Activated naive CD4-positive, alpha-beta T cell treated with anti-CD3 and anti-CD28 coated beads for 36 hours (primary cell): ENCODE measurements at regions not wholly inside any gene's neighbourhood (a gene's known extent, or its start where the extent isn't known, plus 50 kb on each side); places are given as distances from the start of the nearest gene placed in this dataset.
"Not testable (repeated sequence)": the region's sequence is repeated elsewhere in the genome, so short reads cannot be mapped to it uniquely, and the experiment has no call there.

Source experiments
- CTCF ChIA-PET: fragments of 350-600 bp; sonication (Branson Sonifier 250); formaldehyde crosslinking; loops from one replicate; lab custom pipeline; 2021; ENCODE audit warnings: antibody characterized with exemption; lab: Charles Lee
- DNase-seq: peaks from one replicate; pipeline ENCODE4 v3.0.0-alpha.2; 2020
- H3K27ac Mint-ChIP-seq: one replicate; pipeline ENCODE4 v1.8.0; 2021; ENCODE audit warnings: mild to moderate bottlenecking, mixed read lengths
- H3K27me3 Mint-ChIP-seq: one replicate; pipeline ENCODE4 v1.8.0; 2021; ENCODE audit warnings: low read depth, mixed read lengths
- H3K36me3 Mint-ChIP-seq: one replicate; pipeline ENCODE4 v1.8.0; 2021; ENCODE audit warnings: low read depth, mixed read lengths
- H3K4me1 Mint-ChIP-seq: one replicate; pipeline ENCODE4 v1.8.0; 2021; ENCODE audit warnings: low read depth, mixed read lengths
- H3K4me3 Mint-ChIP-seq: one replicate; pipeline ENCODE4 v1.8.0; 2021; ENCODE audit warnings: mild to moderate bottlenecking, moderate library complexity, mixed read lengths
- H3K9me3 Mint-ChIP-seq: one replicate; pipeline ENCODE4 v1.8.0; 2021; ENCODE audit warnings: mixed read lengths
- intact Hi-C: fragments of 100-400 bp; cut with micrococcal nuclease; formaldehyde crosslinking; loops from one replicate; pipeline ENCODE4 v1.15.1; 2023

DNA sequence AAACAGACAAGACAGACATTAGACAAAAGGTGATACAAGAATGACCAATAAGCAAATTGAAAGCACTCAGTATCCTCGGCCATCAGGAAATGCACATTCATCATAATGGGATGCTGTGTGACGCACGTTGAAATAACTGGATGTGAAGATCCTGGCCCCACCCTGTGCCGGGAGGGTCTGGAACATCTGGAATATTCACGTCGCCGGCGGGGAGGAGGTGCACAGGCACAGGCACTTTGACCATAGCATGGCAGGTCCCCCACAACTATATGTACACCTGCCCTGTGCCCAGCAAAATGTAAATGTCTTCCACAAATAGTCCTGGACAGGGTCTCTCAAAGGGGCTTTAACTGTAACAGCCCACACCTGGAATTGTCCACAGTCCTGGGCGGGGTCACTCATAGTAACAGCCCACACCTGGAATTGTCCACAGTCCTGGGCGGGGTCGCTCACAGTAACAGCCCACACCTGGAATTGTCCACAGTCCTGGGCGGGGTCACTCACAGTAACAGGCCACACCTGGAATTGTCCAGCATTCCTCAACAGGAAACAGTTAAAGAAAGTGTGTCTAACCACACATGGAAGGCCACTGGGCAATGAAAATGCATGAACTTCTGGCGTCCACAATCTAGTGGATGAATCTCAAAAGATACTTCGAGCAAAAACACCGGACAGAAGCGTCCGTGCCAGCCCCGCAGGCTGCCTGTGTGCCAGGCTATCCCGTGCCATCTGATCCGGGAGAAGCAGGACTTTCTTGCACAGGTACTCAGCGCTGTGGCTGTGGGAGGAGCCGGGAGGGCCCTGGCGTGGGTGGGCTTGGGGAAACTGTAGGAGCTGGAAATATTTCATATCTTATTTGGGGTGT, 113.4 kb downstream of the RTP5 start:
- DNase-seq = no peak
- CTCF ChIA-PET = no interaction called here
- H3K4me1 Mint-ChIP-seq = peaks cover 17% of the 10 kb centered on the region
- H3K36me3 Mint-ChIP-seq = peaks cover 5% of the 10 kb centered on the region
- no peaks in the 10 kb centered on the region for H3K27me3 Mint-ChIP-seq
- intact Hi-C loops = no loop called here
- peaks cover under 1% of the 10 kb centered on the region for H3K9me3 Mint-ChIP-seq
- no peak overlapping the region for H3K4me3 Mint-ChIP-seq
- H3K27ac Mint-ChIP-seq = no peak overlapping the region

GRCh38 chr2:241983571-241984270, 114.2 kb downstream of the RTP5 start:
- CTCF ChIA-PET = no interaction called here
- intact Hi-C loops = no loop called here
- Mint-ChIP-seq H3K27me3 (no peaks in the 10 kb centered on the region), H3K27ac (no peak overlapping the region), H3K4me3 (no peak overlapping the region), H3K4me1 (peaks cover 17% of the 10 kb centered on the region), H3K9me3 (no peaks in the 10 kb centered on the region), H3K36me3 (peaks cover under 1% of the 10 kb centered on the region)
- no peak for DNase-seq

GRCh38 chr2:241984271-241984655, 114.7 kb downstream of the RTP5 start:
- no peak overlapping the region for H3K4me3 Mint-ChIP-seq
- DNase-seq = no peak
- H3K4me1 Mint-ChIP-seq = peaks cover 17% of the 10 kb centered on the region
- H3K27me3 Mint-ChIP-seq = no peaks in the 10 kb centered on the region
- H3K9me3 Mint-ChIP-seq = no peaks in the 10 kb centered on the region
- H3K27ac Mint-ChIP-seq = no peak overlapping the region
- intact Hi-C loops = no loop called here
- CTCF ChIA-PET = no interaction called here
- H3K36me3 Mint-ChIP-seq = no peaks in the 10 kb centered on the region

DNA sequence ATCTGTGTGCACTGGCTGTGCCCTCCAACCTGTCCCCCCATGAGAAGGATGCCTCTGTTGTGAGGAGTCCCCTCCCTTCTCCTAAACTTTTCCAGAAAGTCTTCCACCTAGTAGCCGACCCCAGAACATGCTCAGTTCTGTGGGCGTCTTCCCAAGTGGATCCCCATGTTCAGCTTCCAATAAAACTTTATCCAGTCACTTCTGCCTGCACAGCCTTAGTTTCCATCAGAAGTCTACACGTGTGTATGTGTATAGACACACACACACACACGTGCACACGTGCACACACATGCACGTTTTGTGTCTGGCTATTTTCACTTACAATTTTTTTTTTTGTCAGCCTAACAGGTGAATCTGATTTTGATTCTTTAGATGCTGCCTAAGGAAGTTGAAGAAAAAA, 115.1 kb downstream of the RTP5 start:
- CTCF ChIA-PET = no interaction called here
- intact Hi-C loops = no loop called here
- Mint-ChIP-seq H3K36me3 (no peaks in the 10 kb centered on the region), H3K27ac (no peak overlapping the region), H3K27me3 (no peaks in the 10 kb centered on the region), H3K9me3 (no peaks in the 10 kb centered on the region), H3K4me3 (no peak overlapping the region), H3K4me1 (peaks cover 17% of the 10 kb centered on the region)
- DNase-seq = no peak

DNA sequence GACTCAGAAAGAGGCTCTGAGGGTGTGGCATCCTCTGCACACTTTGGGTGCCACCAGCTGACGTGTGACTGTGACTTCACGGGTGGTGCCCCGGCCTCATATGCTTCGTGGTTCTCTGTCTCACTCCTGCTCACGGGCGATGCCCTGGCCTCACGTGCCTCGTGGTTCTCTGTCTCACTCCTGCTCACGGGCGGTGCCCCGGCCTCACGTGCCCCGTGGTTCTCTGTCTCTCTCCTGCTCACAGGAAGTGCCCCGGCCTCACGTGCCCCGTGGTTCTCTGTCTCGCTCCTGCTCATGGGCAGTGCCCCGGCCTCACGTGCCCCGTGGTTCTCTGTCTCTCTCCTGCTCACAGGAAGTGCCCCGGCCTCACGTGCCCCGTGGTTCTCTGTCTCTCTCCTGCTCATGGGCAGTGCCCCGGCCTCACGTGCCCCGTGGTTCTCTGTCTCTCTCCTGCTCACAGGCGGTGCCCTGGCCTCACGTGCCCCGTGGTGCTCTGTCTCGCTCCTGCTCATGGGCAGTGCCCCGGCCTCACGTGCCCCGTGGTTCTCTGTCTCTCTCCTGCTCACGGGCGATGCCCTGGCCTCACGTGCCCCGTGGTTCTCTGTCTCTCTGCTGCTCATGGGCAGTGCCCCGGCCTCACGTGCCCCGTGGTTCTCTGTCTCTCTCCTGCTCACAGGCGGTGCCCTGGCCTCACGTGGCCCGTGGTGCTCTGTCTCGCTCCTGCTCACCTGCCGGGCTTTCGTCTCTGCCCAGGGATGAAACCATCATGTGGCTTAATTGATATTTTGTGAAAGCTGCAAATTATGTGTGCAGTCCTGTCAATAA, 115.8 kb downstream of the RTP5 start:
- H3K9me3 Mint-ChIP-seq, intact Hi-C loops, H3K4me3 Mint-ChIP-seq, H3K36me3 Mint-ChIP-seq, H3K27me3 Mint-ChIP-seq, H3K27ac Mint-ChIP-seq, CTCF ChIA-PET: not testable (repeated sequence)
- H3K4me1 Mint-ChIP-seq = peaks cover 17% of the 10 kb centered on the region
- DNase-seq = peak; percentile 54

- CTCF ChIA-PET = no interaction called here
- intact Hi-C loops = no loop called here
- Mint-ChIP-seq H3K27ac (no peak overlapping the region), H3K4me3 (no peak overlapping the region), H3K4me1 (peaks cover 17% of the 10 kb centered on the region), H3K27me3 (no peaks in the 10 kb centered on the region), H3K36me3 (peaks cover 1% of the 10 kb centered on the region), H3K9me3 (no peaks in the 10 kb centered on the region)
- no peak for DNase-seq
Observed at GRCh38 chr2:241985986-241986329, 116.4 kb downstream of the RTP5 start.

DNA sequence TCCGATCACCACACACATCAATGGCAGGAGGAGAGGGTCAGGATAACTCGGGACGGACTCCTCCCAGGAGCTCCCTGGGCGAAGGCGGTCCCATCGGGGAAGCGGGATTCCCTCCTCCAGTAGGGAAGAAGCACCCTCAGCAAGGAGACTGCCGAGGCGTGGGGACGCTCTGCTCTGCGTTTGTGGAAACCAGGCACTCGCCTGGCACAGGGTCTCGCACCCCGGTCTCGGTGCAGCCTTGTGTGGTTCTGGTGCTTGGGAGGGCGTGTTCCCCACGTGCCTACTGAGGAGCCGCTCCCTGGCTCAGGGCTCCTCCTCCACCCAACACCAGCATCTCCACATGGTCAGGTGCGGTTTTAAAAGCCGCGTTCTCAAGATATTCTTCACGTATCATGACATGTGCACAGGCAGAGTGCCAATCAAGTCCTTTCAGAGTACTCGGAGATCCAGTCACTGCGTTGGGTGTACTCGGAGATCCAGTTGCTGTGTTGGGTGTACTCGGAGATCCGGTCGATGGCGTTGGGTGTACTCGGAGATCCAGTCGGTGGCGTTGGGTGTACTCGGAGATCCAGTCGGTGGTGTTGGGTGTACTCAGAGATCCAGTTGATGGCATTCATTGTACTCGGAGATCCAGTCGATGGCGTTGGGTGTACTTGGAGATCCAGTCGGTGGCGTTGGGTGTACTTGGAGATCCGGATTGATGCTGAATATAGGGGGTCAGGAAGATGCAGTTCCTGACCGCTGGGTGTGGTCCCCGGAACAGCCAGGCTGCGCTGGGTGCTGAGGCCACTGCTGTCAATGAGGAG, 117.5 kb downstream of the RTP5 start:
- H3K4me3 Mint-ChIP-seq = no peak overlapping the region
- intact Hi-C loops = no loop called here
- no peak for DNase-seq
- no peak overlapping the region for H3K27ac Mint-ChIP-seq
- no peaks in the 10 kb centered on the region for H3K9me3 Mint-ChIP-seq
- CTCF ChIA-PET = no interaction called here
- H3K36me3 Mint-ChIP-seq = peaks cover 1% of the 10 kb centered on the region
- peaks cover 17% of the 10 kb centered on the region for H3K4me1 Mint-ChIP-seq
- no peaks in the 10 kb centered on the region for H3K27me3 Mint-ChIP-seq

- no peaks in the 10 kb centered on the region for H3K9me3 Mint-ChIP-seq
- no peaks in the 10 kb centered on the region for H3K27me3 Mint-ChIP-seq
- intact Hi-C loops = no loop called here
- peaks cover 1% of the 10 kb centered on the region for H3K36me3 Mint-ChIP-seq
- H3K4me1 Mint-ChIP-seq = peaks cover 17% of the 10 kb centered on the region
- CTCF ChIA-PET = no interaction called here
- no peak overlapping the region for H3K27ac Mint-ChIP-seq
- no peak overlapping the region for H3K4me3 Mint-ChIP-seq
- DNase-seq = no peak
Observed at GRCh38 chr2:241987726-241988125, 118.2 kb downstream of the RTP5 start.

DNA sequence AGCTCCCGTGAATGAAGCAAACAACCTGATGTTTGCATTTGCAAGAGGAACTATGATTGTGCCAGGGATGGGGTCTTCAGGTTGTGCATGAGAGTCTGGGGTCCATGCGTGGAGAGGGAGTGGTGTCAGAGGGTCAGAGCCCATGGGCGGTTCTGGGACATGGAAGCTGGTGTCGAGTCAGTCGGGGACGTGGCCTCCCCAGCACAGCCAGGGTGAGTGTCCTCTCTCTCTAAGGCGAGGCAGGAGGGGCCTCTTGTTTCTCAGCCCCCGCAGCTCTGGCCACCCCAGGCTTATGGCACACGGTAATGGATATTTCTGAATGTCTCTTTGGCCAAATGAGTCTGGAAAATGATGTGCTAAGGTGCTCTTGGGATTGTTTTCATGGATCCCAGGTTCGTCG, 118.6 kb downstream of the RTP5 start:
- Mint-ChIP-seq H3K4me3 (no peak overlapping the region), H3K27me3 (no peaks in the 10 kb centered on the region), H3K4me1 (peaks cover 17% of the 10 kb centered on the region), H3K9me3 (no peaks in the 10 kb centered on the region), H3K36me3 (peaks cover 1% of the 10 kb centered on the region), H3K27ac (no peak overlapping the region)
- DNase-seq = no peak
- intact Hi-C loops = no loop called here
- CTCF ChIA-PET = no interaction called here

DNA sequence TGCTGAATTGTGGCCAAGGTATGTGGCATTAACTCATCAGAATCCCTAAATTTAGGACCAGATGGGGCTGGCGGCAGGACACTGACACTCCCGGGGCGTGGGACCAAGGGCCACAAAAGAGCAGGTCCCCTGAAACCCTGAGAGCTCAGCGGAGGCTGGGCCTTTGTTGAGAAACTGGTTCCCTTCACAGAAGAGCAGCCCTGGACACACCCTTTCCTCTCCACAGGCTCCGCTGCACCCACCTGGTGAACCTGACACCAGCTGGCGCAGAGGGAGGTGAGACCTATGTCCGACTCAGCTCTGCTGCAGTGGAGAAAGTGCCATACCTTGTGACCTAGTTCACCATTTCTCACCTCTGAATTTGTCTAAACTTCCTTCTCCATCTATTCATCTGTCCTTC, 119.5 kb downstream of the RTP5 start:
- no peak for DNase-seq
- Mint-ChIP-seq H3K4me1 (peaks cover 17% of the 10 kb centered on the region), H3K9me3 (no peaks in the 10 kb centered on the region), H3K36me3 (peaks cover 1% of the 10 kb centered on the region), H3K27ac (no peak overlapping the region), H3K27me3 (no peaks in the 10 kb centered on the region), H3K4me3 (no peak overlapping the region)
- CTCF ChIA-PET = no interaction called here
- intact Hi-C loops = no loop called here

DNA sequence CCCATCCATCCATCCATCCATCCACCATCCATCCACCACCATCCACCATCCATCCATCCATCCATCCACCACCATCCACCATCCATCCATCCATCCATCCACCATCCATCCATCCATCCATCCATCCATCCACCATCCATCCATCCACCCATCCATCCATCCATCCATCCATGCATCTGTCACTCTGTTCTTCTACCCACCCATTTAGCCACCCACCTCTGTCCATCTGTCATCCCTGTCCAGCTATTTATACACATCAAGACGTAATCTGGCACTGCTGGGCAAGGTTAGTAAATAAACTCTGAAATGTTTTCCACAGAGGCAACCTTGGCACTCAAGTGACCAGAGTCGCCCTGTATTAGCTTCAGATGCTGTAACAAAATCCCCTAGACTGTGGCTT, 120.9 kb downstream of the RTP5 start:
- H3K27me3 Mint-ChIP-seq = no peaks in the 10 kb centered on the region
- peaks cover 3% of the 10 kb centered on the region for H3K36me3 Mint-ChIP-seq
- no peak overlapping the region for H3K27ac Mint-ChIP-seq
- CTCF ChIA-PET = no interaction called here
- H3K4me3 Mint-ChIP-seq = no peak overlapping the region
- H3K9me3 Mint-ChIP-seq = no peaks in the 10 kb centered on the region
- DNase-seq = no peak
- H3K4me1 Mint-ChIP-seq = peaks cover 5% of the 10 kb centered on the region
- intact Hi-C loops = no loop called here

- H3K27ac Mint-ChIP-seq = no peak overlapping the region
- H3K27me3 Mint-ChIP-seq = no peaks in the 10 kb centered on the region
- no peaks in the 10 kb centered on the region for H3K9me3 Mint-ChIP-seq
- H3K4me3 Mint-ChIP-seq = no peak overlapping the region
- peaks cover 3% of the 10 kb centered on the region for H3K36me3 Mint-ChIP-seq
- CTCF ChIA-PET = no interaction called here
- H3K4me1 Mint-ChIP-seq = no peaks in the 10 kb centered on the region
- DNase-seq = no peak
- intact Hi-C loops = no loop called here
Observed at GRCh38 chr2:241991299-241991698, 121.8 kb downstream of the RTP5 start.
